ENCODE measurements at regions not wholly inside any gene's neighbourhood (a gene's known extent, or its start where the extent isn't known, plus 50 kb on each side); places are given as distances from the start of the nearest gene placed in this dataset.
A peak's percentile ranks its signal among the peaks of the same experiment; 100 is the strongest.

GRCh38 chr1:29836651-29837646 lies 600.6 kb downstream of the PTPRU start:
- ChIA-PET CTCF (no interaction called here), POLR2A (no interaction called here)
- no peaks in the 10 kb centered on the region for H3K4me1 ChIP-seq
- DNase-seq (ENCODE audit: low read depth in 1 of 2, low spot score in 1 of 2) (no peak), ATAC-seq (no peak), FAIRE-seq (no peak)
- no peak overlapping the region for H3K27ac ChIP-seq
- no peak overlapping the region for H3K4me2 ChIP-seq
- H3K9me3 ChIP-seq, result 0 out of 3 replicates have a peak, but pooled peaks cover 3% of the 10 kb centered on the region
- H3K4me3 ChIP-seq, result no peak overlapping the region
- 53% methylated on average over 5 of the region's 12 CpGs for WGBS (ENCODE audit: missing lambda C conversion rate)
- TF ChIP-seq EHMT2 (IDR thresholded peaks at IDR 0.05; ENCODE audit: low read depth) (no peak), CEBPB (IDR thresholded peaks at IDR 0.05) (no peak), PHF8 (IDR thresholded peaks at IDR 0.05; ENCODE audit: borderline replicate concordance, low read depth) (no peak), POLR2A (IDR thresholded peaks at IDR 0.05; ENCODE audit: low read length) (no peak), ZNF302 (CRISPR knock-in tag; IDR thresholded peaks at IDR 0.05) (no peak), CHD2 (IDR thresholded peaks at IDR 0.05; ENCODE audit: low read length, partially characterized antibody) (no peak), JUN (IDR thresholded peaks at IDR 0.05) (no peak), CHD4 (IDR thresholded peaks at IDR 0.05; ENCODE audit: borderline replicate concordance) (no peak), HOXB5 (CRISPR knock-in tag; IDR thresholded peaks at IDR 0.05) (no peak), HDAC2 (IDR thresholded peaks at IDR 0.05) (no peak), CBX2 (IDR thresholded peaks at IDR 0.05; ENCODE audit: borderline replicate concordance, low read depth) (no peak), TP53 (CRISPR knock-in tag; IDR thresholded peaks at IDR 0.05) (no peak), NFE2L2 (conservative IDR thresholded peaks at IDR 0.05; ENCODE audit: low read length) (no peak), RFX5 (IDR thresholded peaks at IDR 0.05) (no peak), E2F6 (IDR thresholded peaks at IDR 0.05; ENCODE audit: borderline replicate concordance, low read depth) (no peak)
- TF ChIP-seq, protein P1, sequence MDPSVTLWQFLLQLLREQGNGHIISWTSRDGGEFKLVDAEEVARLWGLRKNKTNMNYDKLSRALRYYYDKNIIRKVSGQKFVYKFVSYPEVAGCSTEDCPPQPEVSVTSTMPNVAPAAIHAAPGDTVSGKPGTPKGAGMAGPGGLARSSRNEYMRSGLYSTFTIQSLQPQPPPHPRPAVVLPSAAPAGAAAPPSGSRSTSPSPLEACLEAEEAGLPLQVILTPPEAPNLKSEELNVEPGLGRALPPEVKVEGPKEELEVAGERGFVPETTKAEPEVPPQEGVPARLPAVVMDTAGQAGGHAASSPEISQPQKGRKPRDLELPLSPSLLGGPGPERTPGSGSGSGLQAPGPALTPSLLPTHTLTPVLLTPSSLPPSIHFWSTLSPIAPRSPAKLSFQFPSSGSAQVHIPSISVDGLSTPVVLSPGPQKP (IDR thresholded peaks at IDR 0.05; ENCODE audit: low read depth, low read length), result no peak
- TF ChIP-seq, protein P2, sequence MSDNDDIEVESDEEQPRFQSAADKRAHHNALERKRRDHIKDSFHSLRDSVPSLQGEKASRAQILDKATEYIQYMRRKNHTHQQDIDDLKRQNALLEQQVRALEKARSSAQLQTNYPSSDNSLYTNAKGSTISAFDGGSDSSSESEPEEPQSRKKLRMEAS (IDR thresholded peaks at IDR 0.05), result no peak

DNA sequence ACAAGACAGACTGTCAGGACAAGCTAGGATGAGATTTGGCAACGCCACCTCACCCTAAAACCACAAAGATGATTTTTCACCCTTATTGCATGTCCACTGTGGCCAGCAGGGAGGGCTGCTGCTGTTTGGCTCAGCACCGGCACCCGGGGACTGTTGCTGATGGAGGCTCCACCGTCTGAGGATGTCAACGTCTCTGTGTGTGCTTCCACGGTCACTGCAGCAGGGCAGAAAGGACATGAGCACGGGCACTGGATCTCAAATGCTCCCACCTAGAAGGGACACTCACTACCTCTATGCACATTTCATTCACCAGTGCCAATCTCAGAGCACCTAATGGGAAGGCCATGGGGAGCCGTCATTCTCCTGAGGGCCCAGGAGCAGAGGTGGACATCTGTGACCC lies 599.6 kb downstream of the PTPRU start:
- ATAC-seq (no peak), FAIRE-seq (no peak), DNase-seq (ENCODE audit: low read depth in 1 of 2, low spot score in 1 of 2) (no peak)
- Histone ChIP-seq H3K9me3 (no peaks in the 10 kb centered on the region), H3K27ac (no peak overlapping the region), H3K4me3 (no peak overlapping the region), H3K4me1 (no peaks in the 10 kb centered on the region), H3K4me2 (no peak overlapping the region)
- POLR2A ChIA-PET, result no interaction called here
- WGBS (ENCODE audit: missing lambda C conversion rate), result 40% methylated on average over 5 of the region's 8 CpGs
- CTCF ChIA-PET, result no interaction called here
- TF ChIP-seq CHD4 (IDR thresholded peaks at IDR 0.05; ENCODE audit: borderline replicate concordance) (no peak), RAD21 (conservative IDR thresholded peaks at IDR 0.05 in 1 of 2, IDR thresholded peaks at IDR 0.05 in 1 of 2) (0 out of 5 replicates have a peak, but pooled peaks of 1 of the 2 experiments have one; percentile 4)

DNA sequence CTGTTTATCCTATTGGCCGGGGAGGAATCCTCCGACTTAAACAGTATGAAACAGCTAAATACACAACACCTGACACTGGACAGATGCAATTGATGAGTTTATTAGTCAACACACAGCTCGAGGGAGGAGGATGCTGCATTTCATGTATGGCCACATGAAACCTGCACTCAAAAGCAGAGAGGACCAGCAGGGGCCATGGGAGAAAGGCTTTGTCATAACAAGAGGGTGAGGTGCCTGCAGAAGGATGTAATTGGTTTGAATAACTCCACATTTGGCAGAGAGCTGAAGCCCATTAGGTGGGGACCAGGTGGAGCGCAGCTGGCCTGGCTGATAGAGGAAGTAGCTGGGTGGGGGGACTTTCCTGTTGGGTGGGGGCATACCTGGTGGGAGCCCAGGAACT lies 599.1 kb downstream of the PTPRU start:
- no peak for ATAC-seq
- FAIRE-seq, result no peak
- POLR2A ChIA-PET, result no interaction called here
- TF ChIP-seq NPAS2 (CRISPR knock-in tag; IDR thresholded peaks at IDR 0.05; ENCODE audit: borderline replicate concordance) (no peak), GATA3 (IDR thresholded peaks at IDR 0.05; ENCODE audit: borderline replicate concordance) (no peak), ZFP36 (IDR thresholded peaks at IDR 0.05; ENCODE audit: borderline replicate concordance, partially characterized antibody) (no peak), POLR2AphosphoS2 (conservative IDR thresholded peaks at IDR 0.05; ENCODE audit: low read length) (no peak), HOXB5 (CRISPR knock-in tag; IDR thresholded peaks at IDR 0.05) (no peak), E2F6 (IDR thresholded peaks at IDR 0.05; ENCODE audit: borderline replicate concordance, low read depth) (no peak), CBX2 (IDR thresholded peaks at IDR 0.05; ENCODE audit: borderline replicate concordance, low read depth) (no peak), CBX8 (IDR thresholded peaks at IDR 0.05) (no peak), TFCP2L1 (CRISPR knock-in tag; IDR thresholded peaks at IDR 0.05) (no peak), HEYL (CRISPR knock-in tag; IDR thresholded peaks at IDR 0.05) (no peak), RAD21 (conservative IDR thresholded peaks at IDR 0.05 in 1 of 2, IDR thresholded peaks at IDR 0.05 in 1 of 2) (no peak), BHLHE40 (IDR thresholded peaks at IDR 0.05; ENCODE audit: low read depth, low read length) (no peak), FOSL2 (IDR thresholded peaks at IDR 0.05) (no peak), FOSL2 (CRISPR knock-in tag; IDR thresholded peaks at IDR 0.05) (no peak)
- H3K9me3 ChIP-seq, result no peaks in the 10 kb centered on the region
- no peak overlapping the region for H3K4me2 ChIP-seq
- H3K27ac ChIP-seq, result no peak overlapping the region
- DNase-seq (ENCODE audit: low read depth in 1 of 2, low spot score in 1 of 2), result no peak
- H3K4me1 ChIP-seq, result no peaks in the 10 kb centered on the region
- 37% methylated on average over 4 of the region's 4 CpGs for WGBS (ENCODE audit: missing lambda C conversion rate)
- no peak overlapping the region for H3K4me3 ChIP-seq
- CTCF ChIA-PET, result no interaction called here
